B cell (primary cell): ENCODE measurements at regions not wholly inside any gene's neighbourhood (a gene's known extent, or its start where the extent isn't known, plus 50 kb on each side); places are given as distances from the start of the nearest gene placed in this dataset.

Experiments used
- ATAC-seq: fragments of 200-7000 bp; cut with Tn5 transposase; one replicate; pipeline ENCODE4 v1.10.0; 2021; ENCODE audit warnings: low read depth, mild to moderate bottlenecking, moderate number of reproducible peaks, moderate library complexity
- CTCF ChIA-PET: fragments of 350-600 bp; sonication (Branson Sonifier 250); formaldehyde crosslinking; loops from one replicate; lab custom pipeline; 2021; ENCODE audit warnings: antibody characterized with exemption, inconsistent platforms; lab: Charles Lee
- POLR2A ChIA-PET: fragments of 350-600 bp; sonication (Branson Sonifier 250); formaldehyde crosslinking; loops from one replicate; lab custom pipeline; 2021; ENCODE audit warnings: antibody characterized with exemption; lab: Charles Lee
- DNase-seq: peaks from one replicate; pipeline ENCODE4 v3.0.0; 2013
- H2AFZ ChIP-seq: 2 replicates; pipeline ENCODE4 v1.6.1; 2012; ENCODE audit warnings: mild to moderate bottlenecking, low read depth, low read length; ENCODE audit not compliant: insufficient read depth, poor library complexity, severe bottlenecking
- H3K27ac ChIP-seq, 2 donors: 1 replicate in 1 of 2; 2 replicates in 1 of 2; pipeline ENCODE4 v1.5.1; 2012 to 2013; ENCODE audit warnings: low read length in 2 of 2, mild to moderate bottlenecking in 2 of 2, moderate library complexity in 1 of 2
- H3K27me3 ChIP-seq, 4 experiments: fragments of 200-600 bp in 1 of 4; sonication (generic) in 1 of 4; replicated peaks in 1 of 4; 1 replicate in 2 of 4; 2 replicates in 2 of 4; pipeline versions ENCODE4 v1.6.1 to v1.7.0; 2013 to 2016; ENCODE audit warnings: low read length in 3 of 4, mild to moderate bottlenecking in 2 of 4, mixed read lengths in 1 of 4, moderate library complexity in 1 of 4; ENCODE audit not compliant: insufficient read depth in 4 of 4, control insufficient read depth in 3 of 4; ENCODE audit errors: control extremely low read depth in 1 of 4
- H3K36me3 ChIP-seq, 2 experiments: replicated peaks in 1 of 2; 1 replicate in 1 of 2; 2 replicates in 1 of 2; pipeline versions ENCODE4 v1.6.1 to v1.7.1; 2013; ENCODE audit warnings: low read length in 1 of 2; ENCODE audit not compliant: insufficient read depth in 2 of 2, control insufficient read depth in 1 of 2; ENCODE audit errors: control extremely low read depth in 1 of 2, extremely low read depth in 1 of 2
- H3K4me1 ChIP-seq, 2 donors: fragments of 200-600 bp in 1 of 2; sonication (generic) in 1 of 2; 1 replicate in 1 of 2; 2 replicates in 1 of 2; pipeline versions ENCODE4 v1.5.1 to v1.6.1; 2013 to 2017; ENCODE audit warnings: low read length in 2 of 2; ENCODE audit not compliant: control insufficient read depth in 2 of 2, insufficient read depth in 2 of 2
- H3K4me2 ChIP-seq: replicated peaks from 2 replicates; pipeline ENCODE3; 2012; ENCODE audit warnings: mild to moderate bottlenecking, low read depth, low read length; ENCODE audit not compliant: poor library complexity, severe bottlenecking
- H3K4me3 ChIP-seq, 5 experiments: fragments of 200-600 bp in 1 of 5; sonication (generic) in 1 of 5; 1 replicate in 3 of 5; 2 replicates in 2 of 5; pipeline versions ENCODE4 v1.5.1 to v1.7.0; 2011 to 2016; ENCODE audit warnings: low read length in 4 of 5, mild to moderate bottlenecking in 4 of 5, low read depth in 2 of 5, control low read depth in 1 of 5, moderate library complexity in 1 of 5; ENCODE audit not compliant: insufficient read depth in 1 of 5; ENCODE audit errors: control extremely low read depth in 1 of 5, extremely low read depth in 1 of 5
- H3K79me2 ChIP-seq: fragments of 200-600 bp; sonication (generic); one replicate; pipeline ENCODE4 v1.6.0; 2016; ENCODE audit warnings: low read length; ENCODE audit not compliant: control insufficient read depth, insufficient read depth
- H3K9ac ChIP-seq: fragments of 200-600 bp; sonication (generic); 2 replicates; pipeline ENCODE4 v1.6.1; 2017; ENCODE audit warnings: mild to moderate bottlenecking, low read length, moderate library complexity
- H3K9me3 ChIP-seq, 3 donors: one replicate each; pipeline versions ENCODE4 v1.6.1 to v1.7.1; 2013; ENCODE audit warnings: low read length in 2 of 3; ENCODE audit not compliant: control insufficient read depth in 2 of 3, insufficient read depth in 1 of 3; ENCODE audit errors: control extremely low read depth in 1 of 3
- H4K20me1 ChIP-seq: 2 replicates; pipeline ENCODE4 v1.6.0; 2012; ENCODE audit warnings: mild to moderate bottlenecking, low read length; ENCODE audit not compliant: insufficient read depth, control insufficient read depth, poor library complexity, severe bottlenecking
- H3K27ac Mint-ChIP-seq: one replicate; pipeline ENCODE4 v1.8.0; 2021; ENCODE audit warnings: mixed read lengths
- H3K27me3 Mint-ChIP-seq: one replicate; pipeline ENCODE4 v1.8.0; 2021; ENCODE audit warnings: mixed read lengths
- H3K4me1 Mint-ChIP-seq: one replicate; pipeline ENCODE4 v1.8.0; 2021; ENCODE audit warnings: mixed read lengths
- H3K4me3 Mint-ChIP-seq: one replicate; pipeline ENCODE4 v1.8.0; 2021; ENCODE audit warnings: mixed read lengths
- H3K9me3 Mint-ChIP-seq: one replicate; pipeline ENCODE4 v1.8.0; 2022; ENCODE audit warnings: mixed read lengths; ENCODE audit not compliant: insufficient read depth
- EZH2 ChIP-seq: IDR thresholded peaks from 2 replicates; pipeline ENCODE4 v1.6.1; 2012; ENCODE audit warnings: borderline replicate concordance, low read depth, mild to moderate bottlenecking, moderate library complexity, low read length; ENCODE audit not compliant: insufficient read depth, poor library complexity, severe bottlenecking
- WGBS: methylation state at CpG from one replicate; pipeline ENCODE4 v1.1.5; 2013; ENCODE audit warnings: missing lambda C conversion rate; ENCODE audit not compliant: insufficient coverage; 5-methylcytosine and 5-hydroxymethylcytosine counted together
- intact Hi-C: fragments of 100-400 bp; cut with micrococcal nuclease; formaldehyde crosslinking; loops from one replicate; pipeline ENCODE4 v1.10.0; 2022
- TF ChIP-seq, protein P1 (sequence below): fragments of 200-600 bp; IDR thresholded peaks from one replicate; pipeline ENCODE4 v1.8.0; 2022; ENCODE audit warnings: antibody characterized with exemption, mild to moderate bottlenecking

DNA sequence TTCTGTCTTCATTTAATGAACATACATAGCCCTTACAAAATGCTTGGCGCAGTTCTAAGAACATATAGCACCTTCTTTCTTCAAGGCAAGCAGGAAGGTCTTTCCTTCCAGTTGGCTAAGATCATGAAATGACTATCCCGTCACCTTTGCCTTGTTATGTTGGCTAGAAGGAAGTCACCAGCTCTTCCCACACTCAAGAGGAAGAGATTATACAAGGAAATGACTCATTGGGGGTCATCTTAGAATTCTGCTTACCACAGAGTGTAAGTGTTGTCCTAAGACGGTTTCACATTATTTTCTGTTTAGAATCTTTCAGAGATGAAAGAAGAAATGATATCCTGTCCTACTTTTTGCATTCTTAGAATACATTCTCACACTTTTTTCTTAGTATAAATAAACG is 808.0 kb upstream of the LUZP2 start:
- Mint-ChIP-seq H3K9me3 (no peaks in the 10 kb centered on the region), H3K4me3 (no peak overlapping the region), H3K4me1 (no peaks in the 10 kb centered on the region), H3K27me3 (no peaks in the 10 kb centered on the region), H3K27ac (no peak overlapping the region)
- DNase-seq (no peak), ATAC-seq (no peak)
- Histone ChIP-seq H2AFZ (no peak overlapping the region), H3K4me3 (no peak overlapping the region), H3K9ac (no peak overlapping the region), H3K27ac (no peak overlapping the region), H3K27me3 (no peaks in the 10 kb centered on the region), H3K4me2 (no peak overlapping the region), H3K4me1 (no peaks in the 10 kb centered on the region), H3K79me2 (no peaks in the 10 kb centered on the region), H4K20me1 (no peaks in the 10 kb centered on the region), H3K36me3 (no peaks in the 10 kb centered on the region), H3K9me3 (no peaks in the 10 kb centered on the region)
- intact Hi-C loops, result no loop called here
- TF ChIP-seq, protein P1, sequence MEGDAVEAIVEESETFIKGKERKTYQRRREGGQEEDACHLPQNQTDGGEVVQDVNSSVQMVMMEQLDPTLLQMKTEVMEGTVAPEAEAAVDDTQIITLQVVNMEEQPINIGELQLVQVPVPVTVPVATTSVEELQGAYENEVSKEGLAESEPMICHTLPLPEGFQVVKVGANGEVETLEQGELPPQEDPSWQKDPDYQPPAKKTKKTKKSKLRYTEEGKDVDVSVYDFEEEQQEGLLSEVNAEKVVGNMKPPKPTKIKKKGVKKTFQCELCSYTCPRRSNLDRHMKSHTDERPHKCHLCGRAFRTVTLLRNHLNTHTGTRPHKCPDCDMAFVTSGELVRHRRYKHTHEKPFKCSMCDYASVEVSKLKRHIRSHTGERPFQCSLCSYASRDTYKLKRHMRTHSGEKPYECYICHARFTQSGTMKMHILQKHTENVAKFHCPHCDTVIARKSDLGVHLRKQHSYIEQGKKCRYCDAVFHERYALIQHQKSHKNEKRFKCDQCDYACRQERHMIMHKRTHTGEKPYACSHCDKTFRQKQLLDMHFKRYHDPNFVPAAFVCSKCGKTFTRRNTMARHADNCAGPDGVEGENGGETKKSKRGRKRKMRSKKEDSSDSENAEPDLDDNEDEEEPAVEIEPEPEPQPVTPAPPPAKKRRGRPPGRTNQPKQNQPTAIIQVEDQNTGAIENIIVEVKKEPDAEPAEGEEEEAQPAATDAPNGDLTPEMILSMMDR, result no peak
- TF ChIP-seq EZH2, result no peak
- ChIA-PET CTCF (no interaction called here), POLR2A (no interaction called here)
- WGBS, result no CpG with 5 or more reads among the region's 4 CpGs

DNA sequence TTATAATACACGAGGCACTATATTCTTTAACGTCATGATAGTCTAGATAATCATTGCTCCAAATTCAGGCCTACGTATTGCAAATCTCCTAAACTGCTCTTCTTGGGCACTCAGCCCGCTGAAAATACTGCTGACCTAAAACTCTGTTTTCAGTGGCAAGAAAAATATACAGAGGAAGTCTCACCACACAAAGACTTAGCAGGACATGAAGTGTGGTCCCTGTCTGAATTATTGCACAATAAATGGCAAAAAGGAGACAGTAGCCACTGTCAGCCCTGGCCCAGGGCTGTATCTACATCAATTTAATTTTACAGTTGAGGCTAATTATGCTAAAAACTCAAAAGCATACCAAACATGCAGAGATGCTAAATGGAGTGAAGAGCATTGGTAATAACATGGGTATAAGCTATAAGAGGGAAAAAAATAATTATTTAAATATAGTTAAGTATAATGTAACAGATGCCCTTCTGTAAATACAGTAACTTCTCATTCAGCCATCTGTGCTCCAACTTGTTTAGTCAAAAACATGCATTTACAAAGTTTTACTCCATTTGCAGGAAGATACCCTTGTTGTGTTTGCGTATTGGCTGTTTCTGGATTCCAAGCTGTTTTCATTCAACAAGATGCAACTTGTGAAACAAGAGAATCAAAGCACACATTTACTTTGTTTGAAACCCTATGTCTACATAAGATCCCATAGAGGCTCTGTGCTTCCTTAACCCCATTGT is 800.0 kb upstream of the LUZP2 start:
- Mint-ChIP-seq H3K4me3 (no peak overlapping the region), H3K4me1 (no peaks in the 10 kb centered on the region), H3K27ac (no peak overlapping the region), H3K27me3 (no peaks in the 10 kb centered on the region), H3K9me3 (no peaks in the 10 kb centered on the region)
- no peak overlapping the region for H3K4me3 ChIP-seq
- H3K27ac ChIP-seq, result no peak overlapping the region
- no peaks in the 10 kb centered on the region for H3K9me3 ChIP-seq
- no peak overlapping the region for H3K4me2 ChIP-seq
- POLR2A ChIA-PET, result no interaction called here
- no peaks in the 10 kb centered on the region for H3K79me2 ChIP-seq
- no peaks in the 10 kb centered on the region for H3K27me3 ChIP-seq
- 89% methylated on average over 1 of the region's 5 CpGs for WGBS
- intact Hi-C loops, result no loop called here
- DNase-seq (no peak), ATAC-seq (no peak)
- H3K4me1 ChIP-seq, result no peaks in the 10 kb centered on the region
- no peaks in the 10 kb centered on the region for H3K36me3 ChIP-seq
- H2AFZ ChIP-seq, result no peak overlapping the region
- no peak overlapping the region for H3K9ac ChIP-seq
- CTCF ChIA-PET, result no interaction called here
- H4K20me1 ChIP-seq, result no peaks in the 10 kb centered on the region
- no peak for TF ChIP-seq EZH2
- TF ChIP-seq, protein P1, result no peak
